ENCODE measurements at regions not wholly inside any gene's neighbourhood (a gene's known extent, or its start where the extent isn't known, plus 50 kb on each side); places are given as distances from the start of the nearest gene placed in this dataset.

GRCh38 chr15:29994284-29994683 lies 88.5 kb upstream of the GOLGA8J start:
- TF ChIP-seq EZH2phosphoT487 (IDR thresholded peaks at IDR 0.05; ENCODE audit: insufficient read depth, low read depth), result no peak
- no peak for TF ChIP-seq EZH2 (IDR thresholded peaks at IDR 0.05; ENCODE audit: insufficient read depth, poor library complexity, severe bottlenecking)
